B cell (primary cell): ENCODE measurements at regions not wholly inside any gene's neighbourhood (a gene's known extent, or its start where the extent isn't known, plus 50 kb on each side); places are given as distances from the start of the nearest gene placed in this dataset.

Source experiments
- ATAC-seq: fragments of 200-7000 bp; cut with Tn5 transposase; one replicate; pipeline ENCODE4 v1.10.0; 2021; ENCODE audit warnings: low read depth, mild to moderate bottlenecking, moderate number of reproducible peaks, moderate library complexity
- CTCF ChIA-PET: fragments of 350-600 bp; sonication (Branson Sonifier 250); formaldehyde crosslinking; loops from one replicate; lab custom pipeline; 2021; ENCODE audit warnings: antibody characterized with exemption, inconsistent platforms; lab: Charles Lee
- POLR2A ChIA-PET: fragments of 350-600 bp; sonication (Branson Sonifier 250); formaldehyde crosslinking; loops from one replicate; lab custom pipeline; 2021; ENCODE audit warnings: antibody characterized with exemption; lab: Charles Lee
- DNase-seq: peaks from one replicate; pipeline ENCODE4 v3.0.0; 2013
- H2AFZ ChIP-seq: 2 replicates; pipeline ENCODE4 v1.6.1; 2012; ENCODE audit warnings: mild to moderate bottlenecking, low read depth, low read length; ENCODE audit not compliant: insufficient read depth, poor library complexity, severe bottlenecking
- H3K27ac ChIP-seq, 2 donors: 1 replicate in 1 of 2; 2 replicates in 1 of 2; pipeline ENCODE4 v1.5.1; 2012 to 2013; ENCODE audit warnings: low read length in 2 of 2, mild to moderate bottlenecking in 2 of 2, moderate library complexity in 1 of 2
- H3K27me3 ChIP-seq, 4 experiments: fragments of 200-600 bp in 1 of 4; sonication (generic) in 1 of 4; replicated peaks in 1 of 4; 1 replicate in 2 of 4; 2 replicates in 2 of 4; pipeline versions ENCODE4 v1.6.1 to v1.7.0; 2013 to 2016; ENCODE audit warnings: low read length in 3 of 4, mild to moderate bottlenecking in 2 of 4, mixed read lengths in 1 of 4, moderate library complexity in 1 of 4; ENCODE audit not compliant: insufficient read depth in 4 of 4, control insufficient read depth in 3 of 4; ENCODE audit errors: control extremely low read depth in 1 of 4
- H3K36me3 ChIP-seq, 2 experiments: replicated peaks in 1 of 2; 1 replicate in 1 of 2; 2 replicates in 1 of 2; pipeline versions ENCODE4 v1.6.1 to v1.7.1; 2013; ENCODE audit warnings: low read length in 1 of 2; ENCODE audit not compliant: insufficient read depth in 2 of 2, control insufficient read depth in 1 of 2; ENCODE audit errors: control extremely low read depth in 1 of 2, extremely low read depth in 1 of 2
- H3K4me1 ChIP-seq, 2 donors: fragments of 200-600 bp in 1 of 2; sonication (generic) in 1 of 2; 1 replicate in 1 of 2; 2 replicates in 1 of 2; pipeline versions ENCODE4 v1.5.1 to v1.6.1; 2013 to 2017; ENCODE audit warnings: low read length in 2 of 2; ENCODE audit not compliant: control insufficient read depth in 2 of 2, insufficient read depth in 2 of 2
- H3K4me2 ChIP-seq: replicated peaks from 2 replicates; pipeline ENCODE3; 2012; ENCODE audit warnings: mild to moderate bottlenecking, low read depth, low read length; ENCODE audit not compliant: poor library complexity, severe bottlenecking
- H3K4me3 ChIP-seq, 5 experiments: fragments of 200-600 bp in 1 of 5; sonication (generic) in 1 of 5; 1 replicate in 3 of 5; 2 replicates in 2 of 5; pipeline versions ENCODE4 v1.5.1 to v1.7.0; 2011 to 2016; ENCODE audit warnings: low read length in 4 of 5, mild to moderate bottlenecking in 4 of 5, low read depth in 2 of 5, control low read depth in 1 of 5, moderate library complexity in 1 of 5; ENCODE audit not compliant: insufficient read depth in 1 of 5; ENCODE audit errors: control extremely low read depth in 1 of 5, extremely low read depth in 1 of 5
- H3K79me2 ChIP-seq: fragments of 200-600 bp; sonication (generic); one replicate; pipeline ENCODE4 v1.6.0; 2016; ENCODE audit warnings: low read length; ENCODE audit not compliant: control insufficient read depth, insufficient read depth
- H3K9ac ChIP-seq: fragments of 200-600 bp; sonication (generic); 2 replicates; pipeline ENCODE4 v1.6.1; 2017; ENCODE audit warnings: mild to moderate bottlenecking, low read length, moderate library complexity
- H3K9me3 ChIP-seq, 3 donors: one replicate each; pipeline versions ENCODE4 v1.6.1 to v1.7.1; 2013; ENCODE audit warnings: low read length in 2 of 3; ENCODE audit not compliant: control insufficient read depth in 2 of 3, insufficient read depth in 1 of 3; ENCODE audit errors: control extremely low read depth in 1 of 3
- H4K20me1 ChIP-seq: 2 replicates; pipeline ENCODE4 v1.6.0; 2012; ENCODE audit warnings: mild to moderate bottlenecking, low read length; ENCODE audit not compliant: insufficient read depth, control insufficient read depth, poor library complexity, severe bottlenecking
- H3K27ac Mint-ChIP-seq: one replicate; pipeline ENCODE4 v1.8.0; 2021; ENCODE audit warnings: mixed read lengths
- H3K27me3 Mint-ChIP-seq: one replicate; pipeline ENCODE4 v1.8.0; 2021; ENCODE audit warnings: mixed read lengths
- H3K4me1 Mint-ChIP-seq: one replicate; pipeline ENCODE4 v1.8.0; 2021; ENCODE audit warnings: mixed read lengths
- H3K4me3 Mint-ChIP-seq: one replicate; pipeline ENCODE4 v1.8.0; 2021; ENCODE audit warnings: mixed read lengths
- H3K9me3 Mint-ChIP-seq: one replicate; pipeline ENCODE4 v1.8.0; 2022; ENCODE audit warnings: mixed read lengths; ENCODE audit not compliant: insufficient read depth
- EZH2 ChIP-seq: IDR thresholded peaks from 2 replicates; pipeline ENCODE4 v1.6.1; 2012; ENCODE audit warnings: borderline replicate concordance, low read depth, mild to moderate bottlenecking, moderate library complexity, low read length; ENCODE audit not compliant: insufficient read depth, poor library complexity, severe bottlenecking
- WGBS: methylation state at CpG from one replicate; pipeline ENCODE4 v1.1.5; 2013; ENCODE audit warnings: missing lambda C conversion rate; ENCODE audit not compliant: insufficient coverage; 5-methylcytosine and 5-hydroxymethylcytosine counted together
- intact Hi-C: fragments of 100-400 bp; cut with micrococcal nuclease; formaldehyde crosslinking; loops from one replicate; pipeline ENCODE4 v1.10.0; 2022
- TF ChIP-seq, protein P1 (sequence below): fragments of 200-600 bp; IDR thresholded peaks from one replicate; pipeline ENCODE4 v1.8.0; 2022; ENCODE audit warnings: antibody characterized with exemption, mild to moderate bottlenecking

DNA sequence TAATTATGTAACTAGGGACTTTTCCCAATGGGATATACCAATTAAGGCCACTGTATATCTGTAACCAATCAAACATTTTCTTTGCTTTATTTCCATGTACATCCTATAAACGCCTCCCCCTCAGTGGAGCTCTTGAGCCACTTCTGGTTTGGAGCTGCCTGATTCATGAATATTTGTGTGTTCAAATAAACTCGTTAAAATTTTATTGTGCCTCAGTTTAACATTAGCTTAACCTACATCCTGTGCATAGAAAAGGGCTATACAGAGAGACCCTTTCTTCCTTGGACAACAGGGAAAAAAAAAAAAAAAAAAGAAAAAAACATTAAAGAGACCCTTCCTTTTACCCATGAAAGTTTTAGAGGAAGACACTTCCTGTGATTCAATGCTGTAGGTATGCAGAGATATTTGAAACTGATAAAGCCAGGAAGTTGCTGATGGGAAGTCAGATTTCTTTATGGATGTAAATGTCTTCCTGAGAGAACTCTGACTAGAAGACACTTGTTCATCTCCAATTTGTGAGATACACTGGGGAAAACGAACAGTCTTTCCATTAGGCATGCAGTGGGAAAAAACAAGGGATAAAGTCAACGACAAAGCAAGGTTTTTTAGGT, 614.6 kb upstream of the SOX11 start:
- Histone ChIP-seq H3K4me1 (no peaks in the 10 kb centered on the region), H3K79me2 (no peaks in the 10 kb centered on the region), H4K20me1 (no peaks in the 10 kb centered on the region), H3K36me3 (no peaks in the 10 kb centered on the region), H3K4me2 (no peak overlapping the region), H3K9me3 (peaks cover 0 to 2% (median 0%) of the 10 kb centered on the region in 3 donors), H3K4me3 (no peak overlapping the region), H3K27ac (no peak overlapping the region), H2AFZ (no peak overlapping the region), H3K27me3 (no peaks in the 10 kb centered on the region), H3K9ac (no peak overlapping the region)
- Mint-ChIP-seq H3K4me1 (no peaks in the 10 kb centered on the region), H3K27ac (no peak overlapping the region), H3K4me3 (no peak overlapping the region), H3K9me3 (peaks cover 2% of the 10 kb centered on the region), H3K27me3 (no peaks in the 10 kb centered on the region)
- no peak for TF ChIP-seq EZH2
- TF ChIP-seq, protein P1, sequence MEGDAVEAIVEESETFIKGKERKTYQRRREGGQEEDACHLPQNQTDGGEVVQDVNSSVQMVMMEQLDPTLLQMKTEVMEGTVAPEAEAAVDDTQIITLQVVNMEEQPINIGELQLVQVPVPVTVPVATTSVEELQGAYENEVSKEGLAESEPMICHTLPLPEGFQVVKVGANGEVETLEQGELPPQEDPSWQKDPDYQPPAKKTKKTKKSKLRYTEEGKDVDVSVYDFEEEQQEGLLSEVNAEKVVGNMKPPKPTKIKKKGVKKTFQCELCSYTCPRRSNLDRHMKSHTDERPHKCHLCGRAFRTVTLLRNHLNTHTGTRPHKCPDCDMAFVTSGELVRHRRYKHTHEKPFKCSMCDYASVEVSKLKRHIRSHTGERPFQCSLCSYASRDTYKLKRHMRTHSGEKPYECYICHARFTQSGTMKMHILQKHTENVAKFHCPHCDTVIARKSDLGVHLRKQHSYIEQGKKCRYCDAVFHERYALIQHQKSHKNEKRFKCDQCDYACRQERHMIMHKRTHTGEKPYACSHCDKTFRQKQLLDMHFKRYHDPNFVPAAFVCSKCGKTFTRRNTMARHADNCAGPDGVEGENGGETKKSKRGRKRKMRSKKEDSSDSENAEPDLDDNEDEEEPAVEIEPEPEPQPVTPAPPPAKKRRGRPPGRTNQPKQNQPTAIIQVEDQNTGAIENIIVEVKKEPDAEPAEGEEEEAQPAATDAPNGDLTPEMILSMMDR, result no peak
- intact Hi-C loops, result no loop called here
- no CpG with 5 or more reads among the region's 4 CpGs for WGBS
- ChIA-PET CTCF (no interaction called here), POLR2A (no interaction called here)
- ATAC-seq, result no peak
- no peak for DNase-seq

DNA sequence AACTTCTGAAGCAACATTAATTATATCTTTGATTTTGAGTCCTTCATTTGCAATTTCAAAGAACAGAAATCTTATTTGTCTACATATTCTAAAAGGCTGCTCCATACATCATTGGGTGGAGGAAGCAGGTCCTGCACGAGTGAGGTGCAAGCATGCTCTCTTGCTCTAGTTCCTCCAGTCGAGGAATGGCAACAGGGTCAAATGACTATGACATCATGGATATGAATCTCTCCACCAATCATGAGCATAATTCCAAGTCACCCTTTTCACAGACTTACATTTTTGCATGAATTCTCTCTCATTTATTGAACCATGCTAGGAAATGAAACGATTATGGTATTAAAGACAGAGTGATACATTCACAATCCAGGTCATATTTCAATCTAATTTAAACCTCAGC, 608.8 kb upstream of the SOX11 start:
- Mint-ChIP-seq H3K4me1 (no peaks in the 10 kb centered on the region), H3K9me3 (peaks cover 2% of the 10 kb centered on the region), H3K4me3 (no peak overlapping the region), H3K27me3 (no peaks in the 10 kb centered on the region), H3K27ac (no peak overlapping the region)
- Histone ChIP-seq H3K79me2 (no peaks in the 10 kb centered on the region), H3K36me3 (no peaks in the 10 kb centered on the region), H4K20me1 (no peaks in the 10 kb centered on the region), H3K4me1 (no peaks in the 10 kb centered on the region), H3K27me3 (no peaks in the 10 kb centered on the region), H3K4me2 (no peak overlapping the region), H3K9ac (no peak overlapping the region), H3K27ac (no peak overlapping the region), H2AFZ (no peak overlapping the region), H3K4me3 (no peak overlapping the region), H3K9me3 (no peaks in the 10 kb centered on the region)
- TF ChIP-seq, protein P1, result no peak
- TF ChIP-seq EZH2, result no peak
- intact Hi-C loops, result no loop called here
- no CpG with 5 or more reads among the region's 3 CpGs for WGBS
- ATAC-seq (no peak), DNase-seq (no peak)
- CTCF ChIA-PET, result no interaction called here
- POLR2A ChIA-PET, result no interaction called here
